ENCODE measurements at regions not wholly inside any gene's neighbourhood (a gene's known extent, or its start where the extent isn't known, plus 50 kb on each side); places are given as distances from the start of the nearest gene placed in this dataset.
"Not testable (repeated sequence)": the region's sequence is repeated elsewhere in the genome, so short reads cannot be mapped to it uniquely, and the experiment has no call there.

DNA sequence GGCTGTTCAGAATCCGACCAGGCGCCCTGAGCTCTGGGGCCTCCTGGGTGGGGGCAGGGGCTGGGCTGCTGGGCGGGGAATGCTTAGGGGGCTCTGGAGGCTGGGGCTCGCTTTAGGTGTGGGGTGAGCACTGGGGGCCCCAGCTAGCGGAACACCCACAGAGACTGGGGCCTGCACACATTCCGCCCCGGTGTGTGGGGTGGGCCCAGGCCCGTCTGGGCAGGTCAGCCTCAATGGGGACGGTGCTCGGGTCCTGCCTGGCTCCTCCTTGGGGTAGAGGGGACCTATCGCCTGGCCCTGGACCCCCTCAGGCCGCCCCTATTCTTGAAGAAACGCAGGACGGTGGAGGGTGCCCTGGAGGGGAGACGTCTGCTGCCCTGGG, 364.8 kb downstream of the TMEM121 start:
- H3K4me2 ChIP-seq (ENCODE audit: low read length) = no peak overlapping the region
- H3K27ac ChIP-seq (ENCODE audit: low read depth, low read length) = no peak overlapping the region
- H4K20me1 ChIP-seq (ENCODE audit: control insufficient read depth, insufficient read depth, low read depth, low read length) = no peaks in the 10 kb centered on the region
- no peaks in the 10 kb centered on the region for H3F3A ChIP-seq (ENCODE audit: control insufficient read depth, insufficient read depth)
- no peaks in the 10 kb centered on the region for H3K36me3 ChIP-seq (ENCODE audit: control insufficient read depth, low read length)
- H3K4me3 ChIP-seq (ENCODE audit: low read length) = no peak overlapping the region
- H3K9me2 ChIP-seq (replicated peaks; ENCODE audit: control insufficient read depth, low read length) = no peaks in the 10 kb centered on the region
- H3K4me1 ChIP-seq (ENCODE audit: control insufficient read depth, low read length) = no peaks in the 10 kb centered on the region
- H3K79me2 ChIP-seq (ENCODE audit: control insufficient read depth, low read length) = no peaks in the 10 kb centered on the region
- H3K9me3 ChIP-seq (ENCODE audit: control insufficient read depth, insufficient read depth, low read length) = no peaks in the 10 kb centered on the region
- TF ChIP-seq, protein P1, sequence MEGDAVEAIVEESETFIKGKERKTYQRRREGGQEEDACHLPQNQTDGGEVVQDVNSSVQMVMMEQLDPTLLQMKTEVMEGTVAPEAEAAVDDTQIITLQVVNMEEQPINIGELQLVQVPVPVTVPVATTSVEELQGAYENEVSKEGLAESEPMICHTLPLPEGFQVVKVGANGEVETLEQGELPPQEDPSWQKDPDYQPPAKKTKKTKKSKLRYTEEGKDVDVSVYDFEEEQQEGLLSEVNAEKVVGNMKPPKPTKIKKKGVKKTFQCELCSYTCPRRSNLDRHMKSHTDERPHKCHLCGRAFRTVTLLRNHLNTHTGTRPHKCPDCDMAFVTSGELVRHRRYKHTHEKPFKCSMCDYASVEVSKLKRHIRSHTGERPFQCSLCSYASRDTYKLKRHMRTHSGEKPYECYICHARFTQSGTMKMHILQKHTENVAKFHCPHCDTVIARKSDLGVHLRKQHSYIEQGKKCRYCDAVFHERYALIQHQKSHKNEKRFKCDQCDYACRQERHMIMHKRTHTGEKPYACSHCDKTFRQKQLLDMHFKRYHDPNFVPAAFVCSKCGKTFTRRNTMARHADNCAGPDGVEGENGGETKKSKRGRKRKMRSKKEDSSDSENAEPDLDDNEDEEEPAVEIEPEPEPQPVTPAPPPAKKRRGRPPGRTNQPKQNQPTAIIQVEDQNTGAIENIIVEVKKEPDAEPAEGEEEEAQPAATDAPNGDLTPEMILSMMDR (IDR thresholded peaks at IDR 0.05; ENCODE audit: low read depth, low read length, poor library complexity, severe bottlenecking) = no peak
- TF ChIP-seq EZH2phosphoT487 (IDR thresholded peaks at IDR 0.05; ENCODE audit: borderline replicate concordance, low read length) = no peak
- no peaks in the 10 kb centered on the region for H3K27me3 ChIP-seq (ENCODE audit: control insufficient read depth, low read length)

DNA sequence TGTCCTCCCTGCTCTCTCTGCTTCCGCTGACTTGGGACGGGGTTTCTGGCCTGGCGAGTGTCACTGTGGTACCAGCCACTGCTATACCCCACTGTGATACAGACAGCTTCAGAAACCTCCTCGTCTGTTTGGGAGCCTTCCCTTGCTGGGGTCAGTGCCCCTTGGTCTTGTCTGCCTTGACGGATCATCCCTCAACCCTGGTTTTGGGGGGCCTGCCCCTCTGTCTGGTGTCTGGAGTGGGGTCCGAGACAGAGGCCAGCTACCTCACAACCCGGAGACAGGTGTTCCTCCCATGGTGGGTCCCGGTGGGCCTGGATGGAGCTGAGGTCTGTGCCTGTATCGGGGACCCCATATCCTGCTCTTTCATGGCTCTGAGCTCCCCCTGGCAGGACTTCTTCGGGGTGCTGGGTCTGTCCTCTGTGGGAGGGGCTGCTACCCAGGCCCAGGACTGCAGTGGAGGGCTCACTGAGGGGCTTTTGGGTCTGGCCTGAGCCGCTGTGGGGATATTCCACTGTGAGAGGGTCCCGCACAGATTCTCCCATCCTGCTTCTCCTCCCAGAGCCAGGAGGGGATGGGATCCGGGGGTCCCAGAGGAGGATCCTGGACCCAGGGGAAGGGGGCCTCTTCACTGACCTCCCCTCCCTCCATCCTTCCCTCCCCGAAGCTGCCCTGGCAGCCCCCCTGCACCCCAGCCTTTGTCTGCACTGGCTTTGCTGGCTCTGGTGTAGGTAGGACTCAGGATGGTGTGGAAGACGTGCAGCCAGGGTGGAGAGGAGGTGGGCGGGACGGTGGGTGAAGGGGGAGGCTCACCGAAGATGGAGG, 365.5 kb downstream of the TMEM121 start:
- Histone ChIP-seq H3K36me3 (ENCODE audit: control insufficient read depth, low read length) (no peaks in the 10 kb centered on the region), H3K9me2 (replicated peaks; ENCODE audit: control insufficient read depth, low read length) (no peaks in the 10 kb centered on the region), H3K9me3 (ENCODE audit: control insufficient read depth, insufficient read depth, low read length) (no peaks in the 10 kb centered on the region), H3K4me3 (ENCODE audit: low read length) (no peak overlapping the region), H3F3A (ENCODE audit: control insufficient read depth, insufficient read depth) (no peaks in the 10 kb centered on the region), H3K4me2 (ENCODE audit: low read length) (no peak overlapping the region), H3K27me3 (ENCODE audit: control insufficient read depth, low read length) (no peaks in the 10 kb centered on the region), H3K27ac (ENCODE audit: low read depth, low read length) (no peak overlapping the region), H3K79me2 (ENCODE audit: control insufficient read depth, low read length) (no peaks in the 10 kb centered on the region), H4K20me1 (ENCODE audit: control insufficient read depth, insufficient read depth, low read depth, low read length) (no peaks in the 10 kb centered on the region), H3K4me1 (ENCODE audit: control insufficient read depth, low read length) (no peaks in the 10 kb centered on the region)
- TF ChIP-seq, protein P1 (IDR thresholded peaks at IDR 0.05; ENCODE audit: low read depth, low read length, poor library complexity, severe bottlenecking) = no peak
- TF ChIP-seq EZH2phosphoT487 (IDR thresholded peaks at IDR 0.05; ENCODE audit: borderline replicate concordance, low read length) = no peak

DNA sequence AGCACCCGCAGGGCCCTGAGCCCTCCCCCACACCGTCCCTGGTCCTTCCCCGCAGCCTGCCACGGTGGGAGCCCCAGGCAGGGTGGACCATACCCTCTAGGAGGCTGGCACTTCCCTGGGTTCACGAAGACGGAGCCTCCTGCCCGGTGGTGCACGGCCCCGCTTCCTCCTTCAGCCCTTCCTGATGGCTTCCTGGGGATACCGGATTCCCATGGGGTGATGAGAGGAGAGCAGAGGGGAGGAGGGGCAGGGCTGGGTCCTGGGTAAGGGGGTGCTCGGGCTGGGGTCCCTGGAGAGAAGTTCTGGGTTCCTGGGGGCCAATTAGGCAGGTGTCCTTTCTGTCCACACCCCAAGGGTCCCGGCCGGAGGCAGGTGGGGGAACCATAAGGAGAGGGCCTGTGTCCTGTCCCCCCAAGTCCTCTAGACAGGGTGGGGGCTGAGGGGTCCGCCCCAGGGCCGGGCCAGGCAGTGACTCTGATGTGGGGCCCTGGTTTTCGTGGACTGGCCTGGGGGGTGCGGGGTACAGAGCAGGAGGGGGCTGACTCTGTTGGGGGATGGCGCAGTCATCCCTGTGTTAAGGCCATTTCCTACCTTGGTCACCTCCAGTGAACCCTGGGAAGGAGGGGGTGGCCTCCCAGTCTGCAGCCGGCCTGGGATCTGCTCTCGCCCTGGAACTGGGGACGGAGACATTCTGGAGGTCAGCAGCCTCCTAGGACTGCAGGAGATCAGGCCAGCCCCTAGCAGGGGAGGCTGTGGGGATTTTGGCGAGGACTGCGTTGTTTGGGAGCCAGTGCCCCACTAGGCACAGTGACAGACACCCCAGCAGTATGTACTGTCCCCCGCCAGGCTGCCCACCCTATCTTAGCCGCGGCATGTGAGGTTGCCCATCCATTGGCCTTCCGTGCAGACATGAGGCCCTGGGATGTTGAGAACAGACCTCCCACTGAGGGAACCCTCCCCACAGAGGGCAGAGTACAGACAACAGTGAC, 366.4 kb downstream of the TMEM121 start:
- H3K9me3 ChIP-seq (ENCODE audit: control insufficient read depth, insufficient read depth, low read length); H3K4me2 ChIP-seq (ENCODE audit: low read length); H4K20me1 ChIP-seq (ENCODE audit: control insufficient read depth, insufficient read depth, low read depth, low read length); H3K27ac ChIP-seq (ENCODE audit: low read depth, low read length); H3K9me2 ChIP-seq (replicated peaks; ENCODE audit: control insufficient read depth, low read length); H3K79me2 ChIP-seq (ENCODE audit: control insufficient read depth, low read length); H3K36me3 ChIP-seq (ENCODE audit: control insufficient read depth, low read length); H3F3A ChIP-seq (ENCODE audit: control insufficient read depth, insufficient read depth); H3K27me3 ChIP-seq (ENCODE audit: control insufficient read depth, low read length); H3K4me1 ChIP-seq (ENCODE audit: control insufficient read depth, low read length); H3K4me3 ChIP-seq (ENCODE audit: low read length): not testable (repeated sequence)

DNA sequence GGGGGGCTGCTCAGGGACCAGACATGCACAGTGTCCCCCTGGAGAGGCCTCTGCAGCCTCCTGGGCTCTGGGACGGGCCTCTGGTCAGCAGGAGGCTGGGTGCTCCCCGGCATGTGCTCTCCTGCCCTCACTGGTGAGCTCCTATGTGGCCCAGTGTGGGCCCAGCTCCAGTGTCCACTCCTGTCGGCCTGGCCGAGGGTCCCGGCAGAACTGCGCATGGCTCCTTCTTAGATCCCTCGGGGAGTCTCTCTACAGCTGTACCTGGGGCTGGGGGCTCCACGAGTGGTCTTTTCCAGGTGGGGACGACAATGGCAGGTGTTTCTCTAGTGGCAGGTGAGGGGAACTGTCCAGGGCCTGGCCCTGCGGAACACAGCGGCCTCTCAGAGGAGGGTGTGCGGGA, 367.3 kb downstream of the TMEM121 start:
- H3K9me2 ChIP-seq (replicated peaks; ENCODE audit: control insufficient read depth, low read length); H3K79me2 ChIP-seq (ENCODE audit: control insufficient read depth, low read length); H3K4me1 ChIP-seq (ENCODE audit: control insufficient read depth, low read length); H4K20me1 ChIP-seq (ENCODE audit: control insufficient read depth, insufficient read depth, low read depth, low read length); H3K36me3 ChIP-seq (ENCODE audit: control insufficient read depth, low read length); H3K27ac ChIP-seq (ENCODE audit: low read depth, low read length); H3K9me3 ChIP-seq (ENCODE audit: control insufficient read depth, insufficient read depth, low read length); H3K27me3 ChIP-seq (ENCODE audit: control insufficient read depth, low read length); H3F3A ChIP-seq (ENCODE audit: control insufficient read depth, insufficient read depth); H3K4me2 ChIP-seq (ENCODE audit: low read length); H3K4me3 ChIP-seq (ENCODE audit: low read length): not testable (repeated sequence)

Data from DOHH2 (cell line).